BJ (cell line): ENCODE measurements at regions not wholly inside any gene's neighbourhood (a gene's known extent, or its start where the extent isn't known, plus 50 kb on each side); places are given as distances from the start of the nearest gene placed in this dataset.

Experiments used
- CTCF ChIA-PET: fragments of 350-600 bp; formaldehyde crosslinking; extraction: SDS; loops from one replicate; lab custom pipeline; 2021; ENCODE audit warnings: antibody characterized with exemption, inconsistent platforms; lab: Yijun Ruan, JAX
- POLR2A ChIA-PET: fragments of 300-600 bp; sonication (Branson Sonifier 250); formaldehyde crosslinking; extraction: SDS; loops from one replicate; lab custom pipeline; 2021; ENCODE audit warnings: antibody characterized with exemption; lab: Charles Lee
- DNase-seq: peaks from one replicate; pipeline ENCODE4 v3.0.0-alpha.2; 2011; ENCODE audit warnings: low read depth
- H3K27me3 ChIP-seq: 2 replicates; pipeline ENCODE4 v1.6.0; 2011; ENCODE audit warnings: low read length; ENCODE audit not compliant: control insufficient read depth, insufficient read depth
- H3K36me3 ChIP-seq: 2 replicates; pipeline ENCODE4 v1.5.1; 2011; ENCODE audit warnings: low read length; ENCODE audit not compliant: control insufficient read depth, insufficient read depth
- H3K4me3 ChIP-seq: 2 replicates; pipeline ENCODE4 v1.5.1; 2011; ENCODE audit warnings: low read depth, mild to moderate bottlenecking, control low read depth, low read length
- CTCF ChIP-seq: IDR thresholded peaks from 2 replicates; pipeline ENCODE4 v1.5.1; 2011; ENCODE audit warnings: low read depth, mild to moderate bottlenecking, control low read depth, inconsistent platforms, low read length, moderate library complexity; ENCODE audit not compliant: insufficient read depth

GRCh38 chr4:125125276-125125675 lies 189.5 kb upstream of the FAT4 start:
- TF ChIP-seq CTCF, result no peak
- ChIA-PET CTCF (no interaction called here), POLR2A (no interaction called here)
- H3K4me3 ChIP-seq, result no peak overlapping the region
- no peak for DNase-seq
- no peaks in the 10 kb centered on the region for H3K36me3 ChIP-seq
- H3K27me3 ChIP-seq, result no peaks in the 10 kb centered on the region

DNA sequence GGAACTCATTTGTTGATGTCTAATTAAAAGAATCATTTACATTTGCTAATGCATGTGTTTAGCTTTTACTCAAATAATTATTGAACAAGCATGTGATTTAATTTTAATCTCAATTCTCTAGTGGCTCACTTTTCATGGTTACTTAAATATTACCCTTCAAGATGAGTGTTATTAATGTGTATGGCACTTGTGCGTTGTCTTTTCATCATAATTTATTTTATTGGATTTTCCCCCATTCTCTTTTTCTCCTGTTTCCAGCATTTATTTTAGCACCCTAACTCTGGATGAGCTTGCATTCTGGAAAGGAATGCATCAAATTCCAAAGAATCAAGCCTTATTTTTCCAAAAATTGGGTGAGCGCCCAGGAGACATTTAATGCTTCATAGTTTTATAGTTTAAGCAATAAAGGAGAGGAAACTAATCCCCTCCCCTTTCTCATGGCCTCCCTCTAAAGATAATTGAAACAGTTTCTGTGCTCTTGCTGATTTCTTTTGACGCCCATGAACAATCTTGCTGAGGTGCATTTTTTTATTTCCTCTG lies 191.1 kb upstream of the FAT4 start:
- no peaks in the 10 kb centered on the region for H3K27me3 ChIP-seq
- POLR2A ChIA-PET, result no interaction called here
- H3K36me3 ChIP-seq, result no peaks in the 10 kb centered on the region

GRCh38 chr4:125121581-125121980 lies 193.2 kb upstream of the FAT4 start:
- ChIA-PET POLR2A (no interaction called here), CTCF (no interaction called here)
- DNase-seq, result no peak
- no peaks in the 10 kb centered on the region for H3K27me3 ChIP-seq
- no peak for TF ChIP-seq CTCF
- no peak overlapping the region for H3K4me3 ChIP-seq
- H3K36me3 ChIP-seq, result no peaks in the 10 kb centered on the region

More for the DNA sequence above, 191.1 kb upstream of the FAT4 start:
- no peak for TF ChIP-seq CTCF
- no peak overlapping the region for H3K4me3 ChIP-seq
- no peak for DNase-seq
- CTCF ChIA-PET, result no interaction called here

- Histone ChIP-seq H3K27me3 (no peaks in the 10 kb centered on the region), H3K36me3 (no peaks in the 10 kb centered on the region), H3K4me3 (no peak overlapping the region)
- no peak for TF ChIP-seq CTCF
- DNase-seq, result no peak
- ChIA-PET CTCF (no interaction called here), POLR2A (no interaction called here)
Measured at GRCh38 chr4:125116431-125116830, 198.3 kb upstream of the FAT4 start.

DNA sequence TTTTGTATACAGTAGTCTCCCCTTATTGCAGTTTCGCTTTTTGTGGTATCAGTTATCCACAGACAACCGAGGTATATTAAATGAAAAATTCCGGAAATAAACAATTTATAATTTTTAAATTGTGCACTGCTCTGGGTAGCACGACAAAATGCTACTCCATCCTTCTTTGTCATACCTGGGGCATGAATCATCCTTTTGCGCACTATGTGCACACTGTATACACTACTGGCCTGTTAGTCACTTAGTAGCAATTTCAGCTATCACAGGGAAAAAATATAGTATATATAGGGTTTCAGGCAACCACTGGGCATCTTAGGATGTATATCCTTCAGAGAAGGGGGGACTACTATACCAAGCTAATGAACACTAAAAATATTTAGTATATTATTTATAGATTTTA lies 198.8 kb upstream of the FAT4 start:
- Histone ChIP-seq H3K4me3 (no peak overlapping the region), H3K36me3 (no peaks in the 10 kb centered on the region), H3K27me3 (no peaks in the 10 kb centered on the region)
- DNase-seq, result no peak
- ChIA-PET CTCF (no interaction called here), POLR2A (no interaction called here)
- no peak for TF ChIP-seq CTCF
